ENCODE measurements at regions not wholly inside any gene's neighbourhood (a gene's known extent, or its start where the extent isn't known, plus 50 kb on each side); places are given as distances from the start of the nearest gene placed in this dataset.

GRCh38 chr2:108067820-108068405 is 81.6 kb downstream of the SLC5A7 start:
- H3K4me3 ChIP-seq (ENCODE audit: low read depth, low read length): no peak overlapping the region
- no peak for DNase-seq (ENCODE audit: low read depth)
- no peak for TF ChIP-seq CTCF (conservative IDR thresholded peaks at IDR 0.05; ENCODE audit: low read depth, low read length)

- TF ChIP-seq CTCF (conservative IDR thresholded peaks at IDR 0.05; ENCODE audit: low read depth, low read length): peak; percentile 25
- H3K4me3 ChIP-seq (ENCODE audit: low read depth, low read length): no peak overlapping the region
- DNase-seq (ENCODE audit: low read depth): no peak
Measured at GRCh38 chr2:108069515-108070310, 83.4 kb downstream of the SLC5A7 start.

GRCh38 chr2:108073415-108074072 is 87.2 kb downstream of the SLC5A7 start:
- no peak overlapping the region for H3K4me3 ChIP-seq (ENCODE audit: low read depth, low read length)
- TF ChIP-seq CTCF (conservative IDR thresholded peaks at IDR 0.05; ENCODE audit: low read depth, low read length): no peak
- no peak for DNase-seq (ENCODE audit: low read depth)

- H3K4me3 ChIP-seq (ENCODE audit: low read depth, low read length): no peak overlapping the region
- no peak for TF ChIP-seq CTCF (conservative IDR thresholded peaks at IDR 0.05; ENCODE audit: low read depth, low read length)
- no peak for DNase-seq (ENCODE audit: low read depth)
Measured at GRCh38 chr2:108074150-108074549, 87.8 kb downstream of the SLC5A7 start.

- no peak for DNase-seq (ENCODE audit: low read depth)
- TF ChIP-seq CTCF (conservative IDR thresholded peaks at IDR 0.05; ENCODE audit: low read depth, low read length): no peak
- no peak overlapping the region for H3K4me3 ChIP-seq (ENCODE audit: low read depth, low read length)
Measured at GRCh38 chr2:108074946-108075345, 88.6 kb downstream of the SLC5A7 start.

- H3K4me3 ChIP-seq (ENCODE audit: low read depth, low read length): no peak overlapping the region
- no peak for DNase-seq (ENCODE audit: low read depth)
- no peak for TF ChIP-seq CTCF (conservative IDR thresholded peaks at IDR 0.05; ENCODE audit: low read depth, low read length)
Measured at GRCh38 chr2:108076527-108076926, 90.2 kb downstream of the SLC5A7 start.
